SK-N-SH (cell line): ENCODE measurements at regions not wholly inside any gene's neighbourhood (a gene's known extent, or its start where the extent isn't known, plus 50 kb on each side); places are given as distances from the start of the nearest gene placed in this dataset.
"Not testable (repeated sequence)": the region's sequence is repeated elsewhere in the genome, so short reads cannot be mapped to it uniquely, and the experiment has no call there.

Source experiments
- CTCF ChIA-PET: fragments of 300-600, 350-600 bp; formaldehyde crosslinking; extraction: SDS; loops from one replicate; lab custom pipeline; 2021; lab: Yijun Ruan, JAX
- POLR2A ChIA-PET: fragments of 350-600 bp; sonication (Branson Sonifier 250); formaldehyde crosslinking; extraction: SDS; loops from one replicate; lab custom pipeline; 2020; ENCODE audit warnings: antibody characterized with exemption, inconsistent platforms; lab: Yijun Ruan, JAX
- DNase-seq: peaks from one replicate; pipeline ENCODE4 v3.0.0; 2012
- H2AFZ ChIP-seq: fragments of 200-600 bp; sonication (generic); 2 replicates; pipeline ENCODE4 v1.8.1; 2016; ENCODE audit warnings: antibody characterized with exemption, mild to moderate bottlenecking, low read depth
- H3F3A ChIP-seq: fragments of 200-600 bp; sonication (generic); replicated peaks from 2 replicates; pipeline ENCODE3; 2016; ENCODE audit warnings: antibody characterized with exemption, mild to moderate bottlenecking; ENCODE audit not compliant: insufficient read depth
- H3K27ac ChIP-seq, 2 experiments: fragments of 200-500 bp in 1 of 2; fragments of 200-600 bp in 1 of 2; sonication (Bioruptor generic) in 1 of 2; sonication (generic), shearing (Covaris generic) in 1 of 2; 2 replicates each; pipeline versions ENCODE4 v1.5.1 to v1.6.1; 2014 to 2016; ENCODE audit warnings: low read depth in 2 of 2, inconsistent platforms in 1 of 2, low read length in 1 of 2, mild to moderate bottlenecking in 1 of 2, mixed read lengths in 1 of 2
- H3K27me3 ChIP-seq: fragments of 200-600 bp; sonication (generic), shearing (Covaris generic); 2 replicates; pipeline ENCODE4 v1.6.1; 2016; ENCODE audit warnings: mixed run types; ENCODE audit not compliant: insufficient read depth
- H3K36me3 ChIP-seq, 2 experiments: fragments of 200-500 bp in 1 of 2; fragments of 200-600 bp in 1 of 2; sonication (Bioruptor generic) in 1 of 2; sonication (generic) in 1 of 2; replicated peaks in 1 of 2; 2 replicates each; pipeline versions ENCODE3 to v1.5.1; 2014 to 2016; ENCODE audit warnings: low read length in 1 of 2, mild to moderate bottlenecking in 1 of 2; ENCODE audit not compliant: insufficient read depth in 2 of 2, control insufficient read depth in 1 of 2
- H3K4me1 ChIP-seq, 2 experiments: fragments of 200-500 bp in 1 of 2; fragments of 200-600 bp in 1 of 2; sonication (Bioruptor generic) in 1 of 2; sonication (generic), shearing (Covaris generic) in 1 of 2; 2 replicates each; pipeline versions ENCODE4 v1.5.1 to v1.6.1; 2014 to 2016; ENCODE audit warnings: low read depth in 1 of 2, low read length in 1 of 2, mixed run types in 1 of 2; ENCODE audit not compliant: insufficient read depth in 2 of 2, control insufficient read depth in 1 of 2
- H3K4me2 ChIP-seq: fragments of 200-600 bp; sonication (generic), shearing (Covaris generic); 2 replicates; pipeline ENCODE4 v1.6.1; 2017; ENCODE audit warnings: mixed run types
- H3K4me3 ChIP-seq, 2 experiments: fragments of 200-500 bp in 1 of 2; fragments of 200-600 bp in 1 of 2; sonication (Bioruptor generic) in 1 of 2; sonication (generic), shearing (Covaris generic) in 1 of 2; 2 replicates each; pipeline versions ENCODE4 v1.5.1 to v1.8.1; 2014 to 2016; ENCODE audit warnings: low read depth in 2 of 2, inconsistent platforms in 1 of 2, low read length in 1 of 2, mild to moderate bottlenecking in 1 of 2, mixed read lengths in 1 of 2, moderate library complexity in 1 of 2
- H3K79me2 ChIP-seq: fragments of 200-600 bp; sonication (generic); 2 replicates; pipeline ENCODE4 v1.8.1; 2017; ENCODE audit warnings: mild to moderate bottlenecking; ENCODE audit not compliant: insufficient read depth
- H3K9ac ChIP-seq: fragments of 200-600 bp; sonication (generic); 2 replicates; pipeline ENCODE4 v1.6.1; 2017; ENCODE audit warnings: mixed run types
- H3K9me2 ChIP-seq: fragments of 200-600 bp; sonication (generic); 2 replicates; pipeline ENCODE4 v1.6.1; 2017; ENCODE audit warnings: mixed run types
- H3K9me3 ChIP-seq: fragments of 200-600 bp; sonication (generic); 2 replicates; pipeline ENCODE4 v1.6.1; 2017; ENCODE audit warnings: mixed run types, mild to moderate bottlenecking, moderate library complexity
- H4K20me1 ChIP-seq: fragments of 200-600 bp; sonication (generic); 2 replicates; pipeline ENCODE4 v1.6.1; 2017; ENCODE audit warnings: mild to moderate bottlenecking, mixed run types; ENCODE audit not compliant: insufficient read depth
- WGBS: methylation state at CpG from one replicate; pipeline ENCODE4 v1.1.6; 2017; ENCODE audit warnings: low lambda C conversion rate; 5-methylcytosine and 5-hydroxymethylcytosine counted together

DNA sequence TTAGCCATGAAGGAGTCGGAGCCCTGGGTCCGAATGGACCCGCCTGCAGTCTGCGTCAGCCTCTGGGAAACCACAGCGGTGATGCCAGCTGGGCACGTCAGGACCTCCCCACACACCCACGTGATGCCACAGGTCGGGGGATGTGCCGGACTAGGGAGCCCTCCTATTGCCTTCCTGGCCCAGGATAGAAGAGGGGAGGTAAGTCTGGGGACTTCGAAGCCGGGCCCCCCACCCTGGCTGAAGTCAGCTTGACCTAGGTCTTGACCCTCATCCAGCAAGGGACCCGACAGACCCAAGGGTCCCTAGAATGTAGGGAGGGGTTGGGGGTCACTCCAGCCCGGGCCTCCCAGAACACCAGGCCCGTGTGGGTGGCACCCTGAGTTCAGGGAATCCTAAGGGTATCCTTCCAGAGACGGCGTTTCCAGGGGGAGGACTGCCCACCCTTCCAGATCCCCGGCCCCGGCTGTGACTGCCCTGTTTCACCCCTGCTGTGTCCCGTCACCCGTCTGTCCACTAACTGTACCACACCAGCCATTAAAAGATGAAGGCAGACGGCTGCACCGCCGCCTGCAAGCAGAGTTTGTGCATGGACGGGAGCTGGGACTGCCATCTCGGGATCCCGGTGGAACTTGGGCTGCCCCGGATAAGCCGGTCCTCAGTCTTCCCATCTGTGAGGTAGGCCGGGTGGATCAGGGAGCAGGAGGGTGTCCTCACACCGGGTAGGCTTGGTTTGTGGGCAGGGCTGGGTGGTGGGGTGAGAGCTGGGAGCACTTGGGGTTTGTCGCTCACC, 435.3 kb upstream of the ZNF722 start:
- H3K27me3 ChIP-seq, H3K79me2 ChIP-seq, H4K20me1 ChIP-seq, H3K36me3 ChIP-seq, POLR2A ChIA-PET, DNase-seq, H2AFZ ChIP-seq, H3K9me2 ChIP-seq, H3K4me3 ChIP-seq, H3F3A ChIP-seq, CTCF ChIA-PET, H3K4me2 ChIP-seq, H3K9me3 ChIP-seq, H3K27ac ChIP-seq, H3K9ac ChIP-seq, H3K4me1 ChIP-seq: not testable (repeated sequence)
- 6% methylated on average over 19 of the region's 31 CpGs for WGBS

DNA sequence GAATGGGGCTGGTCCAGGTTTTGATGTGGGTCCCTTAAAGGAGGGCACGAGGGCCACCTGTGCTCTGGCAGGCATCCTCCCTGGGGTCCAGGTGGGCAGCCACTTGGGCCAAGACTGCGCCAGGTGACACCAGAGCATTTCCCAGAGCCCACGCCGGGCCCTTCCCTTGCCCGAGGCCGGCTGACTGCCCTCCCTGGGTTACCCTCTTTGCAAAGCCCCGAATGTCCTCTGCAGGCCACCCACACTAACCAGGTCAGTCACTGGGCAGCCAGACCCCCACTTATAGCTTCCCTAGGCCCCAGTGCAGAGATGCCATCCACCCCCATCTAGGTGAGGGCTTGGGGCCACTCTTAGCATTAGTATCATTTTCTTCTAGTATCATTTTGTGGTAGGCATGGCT, 433.8 kb upstream of the ZNF722 start:
- H3K9me2 ChIP-seq, H3K79me2 ChIP-seq, H3K9me3 ChIP-seq, H3K4me1 ChIP-seq, H4K20me1 ChIP-seq, POLR2A ChIA-PET, DNase-seq, H3K9ac ChIP-seq, H3K4me2 ChIP-seq, H2AFZ ChIP-seq, H3F3A ChIP-seq, H3K27ac ChIP-seq, H3K4me3 ChIP-seq, H3K36me3 ChIP-seq, H3K27me3 ChIP-seq, CTCF ChIA-PET: not testable (repeated sequence)
- WGBS: no CpG with 5 or more reads among the region's 7 CpGs

- H4K20me1 ChIP-seq, H3K9ac ChIP-seq, H3K36me3 ChIP-seq, H3K4me2 ChIP-seq, H3K79me2 ChIP-seq, DNase-seq, H3K27ac ChIP-seq, H3K4me1 ChIP-seq, POLR2A ChIA-PET, H3K9me3 ChIP-seq, H2AFZ ChIP-seq, H3K4me3 ChIP-seq, CTCF ChIA-PET, H3F3A ChIP-seq, H3K9me2 ChIP-seq, H3K27me3 ChIP-seq: not testable (repeated sequence)
- 8% methylated on average over 10 of the region's 11 CpGs for WGBS
Measured at GRCh38 chr7:63566886-63567285, 431.8 kb upstream of the ZNF722 start.

GRCh38 chr7:63567636-63568035, 431.0 kb upstream of the ZNF722 start:
- H2AFZ ChIP-seq, H3K36me3 ChIP-seq, H3K9me3 ChIP-seq, H3K4me1 ChIP-seq, H3K79me2 ChIP-seq, DNase-seq, H3K4me3 ChIP-seq, H3K27ac ChIP-seq, CTCF ChIA-PET, H4K20me1 ChIP-seq, H3K9ac ChIP-seq, H3K27me3 ChIP-seq, H3K4me2 ChIP-seq, H3K9me2 ChIP-seq, H3F3A ChIP-seq, POLR2A ChIA-PET: not testable (repeated sequence)
- 42% methylated on average over 15 of the region's 25 CpGs for WGBS

DNA sequence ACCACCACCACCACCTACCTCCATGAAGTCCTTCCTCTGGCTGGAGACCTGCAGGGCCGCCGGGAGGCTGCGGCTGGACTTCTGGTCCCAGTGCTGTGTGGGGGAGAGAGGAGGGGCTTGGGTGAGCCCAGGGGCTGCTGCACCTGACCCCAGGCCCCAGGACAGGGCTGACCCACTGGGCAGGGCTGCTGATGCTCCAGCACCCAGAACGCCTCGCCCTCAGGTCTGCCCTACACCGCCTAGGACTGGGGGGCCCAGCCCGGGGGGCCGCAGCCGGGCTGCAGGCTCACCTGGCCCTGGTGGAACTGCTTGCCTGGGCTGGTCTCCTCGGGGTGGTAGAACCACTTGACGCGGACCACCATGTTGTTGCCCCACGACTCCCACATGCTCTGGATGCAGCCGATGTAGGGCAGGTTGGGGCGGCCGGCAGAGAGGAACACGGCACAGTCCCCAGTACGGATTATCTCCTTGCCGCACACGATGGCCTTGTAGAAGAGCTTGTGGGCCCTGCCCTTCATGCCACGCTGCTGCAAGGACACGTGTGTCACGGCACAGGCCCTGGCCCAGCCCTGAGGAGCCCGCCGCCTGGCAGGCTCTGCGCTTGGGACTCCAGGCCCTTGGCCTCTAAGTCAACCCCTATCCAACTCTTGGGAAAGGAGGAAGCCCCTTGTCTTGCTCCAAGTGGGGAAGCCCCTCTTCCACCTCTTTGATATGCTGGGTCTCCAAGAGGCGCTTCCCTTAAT, 429.9 kb upstream of the ZNF722 start:
- H3K9ac ChIP-seq, H3K79me2 ChIP-seq, DNase-seq, H3K27ac ChIP-seq, H3K4me1 ChIP-seq, H3K9me2 ChIP-seq, H4K20me1 ChIP-seq, H3K4me3 ChIP-seq, H3K9me3 ChIP-seq, H3K36me3 ChIP-seq, H3F3A ChIP-seq, H3K27me3 ChIP-seq, H3K4me2 ChIP-seq, H2AFZ ChIP-seq, CTCF ChIA-PET, POLR2A ChIA-PET: not testable (repeated sequence)
- 28% methylated on average over 13 of the region's 27 CpGs for WGBS

DNA sequence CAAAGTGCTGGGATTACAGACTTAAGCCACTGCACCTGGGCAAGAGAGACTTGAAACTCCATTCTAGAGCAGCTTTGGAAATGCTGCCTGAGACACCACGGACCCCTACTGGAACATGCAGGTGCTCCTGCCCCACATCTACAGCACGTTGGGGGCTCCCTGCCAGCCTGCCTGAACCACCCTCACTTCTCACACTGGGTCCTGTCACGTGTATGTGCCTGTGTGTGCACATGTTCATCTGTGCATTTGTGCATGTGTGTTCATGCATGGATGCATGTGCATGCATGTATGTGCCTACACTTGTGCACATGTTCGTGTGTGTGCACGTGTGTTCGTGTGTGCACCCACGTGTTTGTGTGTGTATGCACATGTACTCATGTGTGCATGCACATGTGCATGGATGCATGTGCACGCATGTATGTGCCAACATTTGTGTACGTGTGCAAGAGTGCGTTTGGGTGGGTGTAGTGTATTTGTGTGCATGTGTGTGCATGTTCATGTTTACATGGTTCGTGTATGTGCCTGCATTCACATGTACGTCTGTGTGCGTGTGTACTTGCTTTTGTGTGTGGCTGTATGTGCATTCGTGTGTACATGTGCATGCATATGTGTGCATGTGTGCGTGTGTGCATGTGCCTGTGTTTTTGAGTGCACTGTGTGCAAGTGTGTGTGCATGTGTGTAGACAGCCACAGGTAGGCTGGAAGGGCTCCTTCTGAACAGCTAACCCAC, 428.1 kb upstream of the ZNF722 start:
- H2AFZ ChIP-seq, H3K9me3 ChIP-seq, H3K27ac ChIP-seq, H4K20me1 ChIP-seq, H3K4me2 ChIP-seq, H3K4me1 ChIP-seq, H3K79me2 ChIP-seq, H3K4me3 ChIP-seq, H3K9ac ChIP-seq, CTCF ChIA-PET, DNase-seq, H3F3A ChIP-seq, H3K9me2 ChIP-seq, H3K27me3 ChIP-seq, H3K36me3 ChIP-seq, POLR2A ChIA-PET: not testable (repeated sequence)
- 4% methylated on average over 14 of the region's 15 CpGs for WGBS
